Natural killer cell treated with Interleukin-12 subunit alpha and Interleukin-12 subunit beta and Interleukin-15 and Interleukin-18, amount 100 ng/mL, for 72 hours (primary cell): ENCODE measurements at regions not wholly inside any gene's neighbourhood (a gene's known extent, or its start where the extent isn't known, plus 50 kb on each side); places are given as distances from the start of the nearest gene placed in this dataset.

Experiments used
- ATAC-seq, 2 donors: fragments of 150-1000 bp; cut with Tn5 transposase in 1 of 2; sonication (Bioruptor Pico), chemical (Tn5 transposase) in 1 of 2; 2 replicates each; pipeline ENCODE4 v1.10.0; 2021
- DNase-seq: peaks from one replicate; pipeline ENCODE4 v3.0.0; 2022; ENCODE audit warnings: low spot score
- H3K27ac Mint-ChIP-seq, 2 donors: 1 replicate in 1 of 2; 2 replicates in 1 of 2; pipeline ENCODE4 v1.8.0; 2022; ENCODE audit warnings: mixed read lengths in 2 of 2, mild to moderate bottlenecking in 1 of 2, moderate library complexity in 1 of 2
- H3K27me3 Mint-ChIP-seq, 2 donors: 1 replicate in 1 of 2; 2 replicates in 1 of 2; pipeline ENCODE4 v1.8.0; 2022; ENCODE audit warnings: mixed read lengths in 2 of 2
- H3K36me3 Mint-ChIP-seq: one replicate; pipeline ENCODE4 v1.8.0; 2022; ENCODE audit warnings: mixed read lengths
- H3K4me1 Mint-ChIP-seq, 2 donors: 1 replicate in 1 of 2; 2 replicates in 1 of 2; pipeline ENCODE4 v1.8.0; 2022; ENCODE audit warnings: low read depth in 2 of 2, mixed read lengths in 2 of 2, mild to moderate bottlenecking in 1 of 2
- H3K4me3 Mint-ChIP-seq: one replicate; pipeline ENCODE4 v1.8.0; 2022; ENCODE audit warnings: mixed read lengths
- H3K9me3 Mint-ChIP-seq: 2 replicates; pipeline ENCODE4 v1.8.0; 2022; ENCODE audit warnings: mixed read lengths

DNA sequence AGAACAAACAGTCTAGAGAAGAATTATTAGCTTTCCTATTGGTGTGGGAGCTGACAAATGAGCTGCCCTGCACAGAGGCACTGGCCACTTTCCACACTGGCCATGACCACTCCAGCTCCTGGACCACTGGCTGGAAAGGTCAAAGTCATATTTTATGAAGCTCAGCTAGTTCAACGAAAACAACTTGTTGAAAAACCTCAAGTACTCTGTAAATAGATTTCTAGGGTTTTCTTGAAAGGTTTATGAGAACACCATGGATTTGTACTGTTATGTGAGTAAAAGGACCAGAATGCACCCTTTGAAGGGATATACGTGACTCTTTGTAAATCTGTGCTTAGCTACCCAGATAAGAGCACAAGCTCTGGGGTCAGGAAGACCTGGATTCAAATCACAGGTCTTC, 54.5 kb upstream of the FGGY start:
- ATAC-seq (no peak), DNase-seq (no peak)
- Mint-ChIP-seq H3K4me1 (no peaks in the 10 kb centered on the region), H3K27ac (no peak overlapping the region), H3K4me3 (no peak overlapping the region), H3K27me3 (peaks cover 0 to 2% of the 10 kb centered on the region in 2 donors), H3K36me3 (peaks cover 7% of the 10 kb centered on the region), H3K9me3 (peaks cover 13% of the 10 kb centered on the region)

DNA sequence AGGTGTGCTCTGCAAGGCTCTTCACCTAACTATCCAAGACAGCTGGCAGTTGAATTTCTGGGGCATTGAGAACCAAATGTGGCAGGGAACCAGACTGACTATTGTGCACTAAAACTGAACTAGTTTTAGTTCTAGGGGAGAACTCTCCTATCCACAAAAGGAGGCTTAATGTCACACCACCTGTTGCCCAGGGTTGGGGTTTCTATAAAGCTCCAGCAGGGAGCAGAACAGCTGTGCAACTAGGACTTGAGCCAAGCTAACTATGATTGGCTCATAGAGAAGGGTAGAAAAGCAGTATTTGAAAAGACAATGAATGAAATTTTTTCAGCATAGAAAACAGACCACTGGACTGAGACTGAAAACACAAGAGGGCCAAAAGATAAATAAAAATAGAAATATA, 53.3 kb upstream of the FGGY start:
- no peak for ATAC-seq
- H3K36me3 Mint-ChIP-seq: peaks cover 7% of the 10 kb centered on the region
- no peaks in the 10 kb centered on the region for H3K4me1 Mint-ChIP-seq
- no peak overlapping the region for H3K4me3 Mint-ChIP-seq
- peaks cover 13% of the 10 kb centered on the region for H3K9me3 Mint-ChIP-seq
- no peak overlapping the region for H3K27ac Mint-ChIP-seq
- peaks cover 0 to 2% of the 10 kb centered on the region in 2 donors for H3K27me3 Mint-ChIP-seq
- no peak for DNase-seq

GRCh38 chr1:59243978-59244377, 52.9 kb upstream of the FGGY start:
- no peak overlapping the region for H3K4me3 Mint-ChIP-seq
- H3K27me3 Mint-ChIP-seq: peaks cover 0 to 2% of the 10 kb centered on the region in 2 donors
- DNase-seq: no peak
- no peaks in the 10 kb centered on the region for H3K4me1 Mint-ChIP-seq
- ATAC-seq: no peak
- peaks cover 13% of the 10 kb centered on the region for H3K9me3 Mint-ChIP-seq
- peaks cover 7% of the 10 kb centered on the region for H3K36me3 Mint-ChIP-seq
- no peak overlapping the region for H3K27ac Mint-ChIP-seq

DNA sequence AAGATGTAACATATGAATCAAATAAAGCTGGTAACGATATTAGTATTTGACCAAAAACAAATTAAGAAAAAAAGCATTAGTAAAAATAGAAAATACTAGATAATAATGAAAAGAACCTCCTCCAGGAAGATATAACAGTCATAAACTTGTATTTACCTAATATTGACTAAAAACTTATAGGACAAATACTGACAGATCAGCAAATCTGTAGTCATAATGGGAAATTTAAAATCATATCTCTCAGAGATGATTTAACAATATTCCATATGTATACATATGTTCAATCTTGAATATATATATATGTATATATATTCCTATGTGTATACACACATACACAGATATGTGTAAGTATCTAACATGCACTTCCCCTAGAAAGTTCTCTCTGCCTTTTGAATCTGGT, 52.0 kb upstream of the FGGY start:
- Mint-ChIP-seq H3K27me3 (peaks cover 0 to under 1% of the 10 kb centered on the region in 2 donors), H3K4me3 (no peak overlapping the region), H3K36me3 (peaks cover 7% of the 10 kb centered on the region), H3K4me1 (no peaks in the 10 kb centered on the region), H3K27ac (no peak overlapping the region), H3K9me3 (peaks cover 13% of the 10 kb centered on the region)
- ATAC-seq (no peak), DNase-seq (no peak)
